SK-N-DZ (cell line): ENCODE measurements at regions not wholly inside any gene's neighbourhood (a gene's known extent, or its start where the extent isn't known, plus 50 kb on each side); places are given as distances from the start of the nearest gene placed in this dataset.
"Not testable (repeated sequence)": the region's sequence is repeated elsewhere in the genome, so short reads cannot be mapped to it uniquely, and the experiment has no call there.

Experiments
- DNase-seq: peaks from one replicate; pipeline ENCODE4 v3.0.0-alpha.2; 2015; ENCODE audit warnings: low spot score

DNA sequence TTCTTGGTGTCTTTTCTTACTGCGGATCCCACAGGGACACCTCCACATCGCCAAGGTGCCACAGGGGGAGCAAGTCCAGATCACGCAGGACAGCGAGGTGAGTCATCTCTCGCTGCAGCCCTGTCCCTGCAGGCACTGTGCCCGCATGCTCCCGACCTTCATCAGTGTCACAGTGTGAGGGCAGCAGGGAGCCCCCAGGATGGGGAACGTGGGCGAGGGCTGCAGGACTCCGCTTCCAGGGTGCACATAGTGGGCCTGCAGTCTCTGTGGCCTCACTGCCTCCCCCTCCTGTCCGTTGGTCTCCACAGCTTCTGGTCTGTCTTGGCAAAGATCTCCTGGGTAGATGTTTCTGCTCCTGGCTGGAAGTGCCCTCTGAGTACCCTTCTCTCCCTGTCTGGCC, 78.0 kb downstream of the NPIPB11 start:
- not testable (repeated sequence) for DNase-seq

- not testable (repeated sequence) for DNase-seq
Measured at GRCh38 chr16:29327631-29328408, 78.7 kb downstream of the NPIPB11 start.

DNA sequence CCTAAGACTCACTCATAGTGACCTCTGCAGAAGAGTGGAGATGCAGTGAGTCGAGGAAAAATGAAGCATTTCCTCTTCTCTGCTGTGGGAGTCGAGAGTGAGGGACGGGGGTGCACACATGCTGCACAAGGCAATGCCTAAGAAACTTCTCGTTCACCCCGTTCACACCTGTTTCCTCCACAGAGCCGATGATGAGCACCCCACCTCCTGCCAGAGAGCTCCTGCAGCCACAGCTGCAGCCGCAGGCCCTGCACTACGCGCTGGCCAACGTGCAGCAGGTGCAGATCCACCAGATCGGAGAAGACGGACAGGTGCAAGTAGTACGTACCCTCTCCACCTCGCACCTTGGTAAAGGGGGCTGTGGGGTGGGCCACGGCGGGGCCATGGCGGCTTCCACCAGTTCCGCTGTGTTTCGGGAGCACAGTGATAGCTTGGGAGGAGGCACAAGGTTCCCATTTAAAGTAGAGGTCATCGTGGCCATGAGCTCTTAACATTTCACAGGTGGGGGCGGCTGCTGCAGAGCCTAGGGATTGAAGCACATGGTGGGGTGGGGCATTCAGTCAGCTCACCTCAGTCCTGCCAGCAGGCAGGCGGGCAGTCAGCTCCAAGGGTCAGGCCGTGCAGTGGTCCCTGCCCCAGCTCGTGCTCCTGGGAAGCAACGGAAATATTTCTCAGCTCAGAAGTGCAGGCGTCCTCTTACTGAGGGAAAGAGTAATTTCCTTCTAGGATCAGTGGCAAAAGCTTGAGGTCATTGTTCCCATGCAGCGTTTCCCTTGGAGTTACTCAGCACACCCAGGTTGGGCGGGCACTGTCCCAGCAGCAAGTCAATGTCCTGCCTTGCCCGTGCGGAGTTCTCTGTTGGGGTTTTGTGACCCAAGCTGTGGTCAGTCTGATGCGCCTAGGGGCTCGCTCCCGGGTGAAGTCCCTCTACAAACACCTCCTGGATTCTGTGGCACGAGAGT, 80.1 kb downstream of the NPIPB11 start:
- DNase-seq, result not testable (repeated sequence)

DNA sequence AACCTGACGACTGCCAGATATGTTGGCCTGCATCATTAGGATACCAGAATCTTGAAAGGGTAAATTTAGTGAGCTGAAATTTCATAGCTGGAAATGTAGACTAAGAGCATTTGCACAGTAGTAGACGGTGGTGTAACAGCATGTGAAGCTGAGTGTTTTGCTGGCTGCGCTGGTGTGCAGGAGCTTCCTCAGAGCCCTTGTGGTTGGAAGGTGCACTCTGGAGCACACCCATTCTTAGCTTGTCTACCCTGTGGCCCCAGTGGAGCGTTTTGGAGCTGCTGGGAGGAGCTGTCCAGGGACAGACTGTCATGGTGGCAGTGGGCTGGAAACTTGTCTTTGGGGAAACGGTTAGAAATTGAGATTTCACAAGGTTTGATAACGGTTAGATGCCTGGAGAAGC, 82.8 kb downstream of the NPIPB11 start:
- not testable (repeated sequence) for DNase-seq

DNA sequence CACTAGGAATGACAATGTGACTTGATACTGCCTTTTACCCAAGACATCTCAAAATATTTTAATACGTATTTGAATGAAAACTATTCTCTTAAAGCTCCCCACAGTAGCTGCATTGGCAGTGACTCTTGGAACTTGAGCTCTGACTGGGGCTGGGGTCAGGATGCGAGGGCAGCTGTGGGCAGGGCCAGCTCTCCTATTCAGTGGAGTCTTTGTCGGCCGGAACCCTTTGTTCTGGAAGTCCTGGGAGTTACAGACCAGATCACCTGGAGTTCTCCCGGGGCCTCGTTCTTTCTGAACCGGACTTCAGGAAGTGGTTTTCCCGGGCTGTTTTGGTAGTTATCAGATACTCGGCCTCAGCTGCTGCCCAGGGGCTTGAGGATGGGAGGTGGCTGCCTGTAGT, 84.9 kb downstream of the NPIPB11 start:
- no peak for DNase-seq

- DNase-seq, result no peak
Measured at GRCh38 chr16:29321000-29321393, 85.5 kb downstream of the NPIPB11 start.

GRCh38 chr16:29320274-29320999, 86.1 kb downstream of the NPIPB11 start:
- DNase-seq, result no peak

GRCh38 chr16:29319726-29320125, 86.8 kb downstream of the NPIPB11 start:
- DNase-seq, result no peak

- not testable (repeated sequence) for DNase-seq
Measured at GRCh38 chr16:29318561-29318968, 87.9 kb downstream of the NPIPB11 start.

GRCh38 chr16:29318037-29318436, 88.5 kb downstream of the NPIPB11 start:
- DNase-seq, result no peak

DNA sequence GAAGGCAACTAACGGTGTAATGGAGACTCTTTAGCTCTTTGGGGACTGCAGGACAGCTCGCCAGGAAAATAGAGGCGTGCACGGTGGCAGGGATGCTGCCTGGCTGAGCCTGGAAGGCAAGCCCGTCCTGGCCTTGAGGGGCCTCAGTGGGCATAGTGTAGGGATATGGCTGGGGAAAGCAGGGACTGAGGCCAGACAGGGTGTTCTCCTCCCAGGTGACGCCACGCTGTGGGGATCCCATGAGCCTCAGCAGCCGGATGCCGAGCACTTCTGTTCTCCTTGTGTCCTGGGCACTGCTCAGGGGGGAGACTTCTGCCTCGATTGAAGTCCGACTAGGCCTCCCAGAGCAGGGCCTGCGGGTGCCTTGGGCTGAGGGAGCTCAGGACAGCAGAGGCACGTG, 89.2 kb downstream of the NPIPB11 start:
- DNase-seq, result no peak

GRCh38 chr16:29316761-29317183, 89.7 kb downstream of the NPIPB11 start:
- no peak for DNase-seq

DNA sequence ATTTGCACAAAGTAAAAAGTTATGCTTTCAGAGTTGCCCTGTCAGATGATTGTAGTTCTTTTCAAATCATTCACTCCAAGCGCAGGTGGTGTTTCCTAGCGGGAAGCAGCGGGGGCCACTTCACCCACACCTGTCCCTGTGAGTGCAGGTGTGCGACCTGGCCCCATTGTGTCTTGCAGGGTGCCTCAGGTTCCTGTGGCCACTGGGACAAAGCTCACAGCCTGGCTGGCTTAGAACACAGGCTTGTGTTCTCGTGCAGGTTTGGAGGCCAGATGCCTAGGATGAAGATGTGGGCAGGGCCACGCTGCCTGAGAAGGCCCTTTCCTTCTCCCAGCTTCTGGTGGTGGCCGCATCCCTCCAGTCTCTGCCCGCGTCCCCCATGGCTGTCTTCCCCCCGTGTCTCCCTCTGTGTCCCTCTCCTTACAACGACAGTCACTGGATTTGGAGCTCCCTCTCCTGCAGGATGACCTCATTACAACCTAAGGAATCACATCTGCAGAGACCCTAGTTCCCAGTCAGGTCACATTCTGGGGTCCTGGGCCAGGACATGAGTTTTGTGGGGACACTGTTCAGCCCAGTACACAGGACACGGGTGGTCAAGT, 90.5 kb downstream of the NPIPB11 start:
- DNase-seq, result peak; percentile 44

DNA sequence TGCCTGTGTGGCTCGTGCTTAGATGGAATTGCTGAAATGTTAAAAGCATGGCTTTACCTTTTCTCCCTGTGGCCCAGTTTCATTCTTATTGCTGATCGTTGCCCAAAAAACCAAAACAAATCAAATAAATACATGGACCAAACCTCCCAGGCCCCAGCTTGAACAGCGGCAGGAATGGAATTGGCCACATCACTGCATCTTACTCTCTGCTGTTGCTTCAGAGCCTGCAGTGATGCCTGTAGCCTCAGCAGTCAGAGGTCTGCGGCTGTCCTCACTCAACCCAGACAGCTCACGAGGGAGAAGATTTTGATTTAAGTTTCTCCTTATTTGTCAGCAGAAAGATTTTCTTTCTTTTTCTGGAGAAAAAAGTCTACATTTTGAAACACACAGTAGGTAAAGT, 91.5 kb downstream of the NPIPB11 start:
- DNase-seq, result no peak

GRCh38 chr16:29314292-29314934, 92.1 kb downstream of the NPIPB11 start:
- DNase-seq, result no peak

- DNase-seq, result no peak
Measured at GRCh38 chr16:29313559-29314048, 92.9 kb downstream of the NPIPB11 start.

DNA sequence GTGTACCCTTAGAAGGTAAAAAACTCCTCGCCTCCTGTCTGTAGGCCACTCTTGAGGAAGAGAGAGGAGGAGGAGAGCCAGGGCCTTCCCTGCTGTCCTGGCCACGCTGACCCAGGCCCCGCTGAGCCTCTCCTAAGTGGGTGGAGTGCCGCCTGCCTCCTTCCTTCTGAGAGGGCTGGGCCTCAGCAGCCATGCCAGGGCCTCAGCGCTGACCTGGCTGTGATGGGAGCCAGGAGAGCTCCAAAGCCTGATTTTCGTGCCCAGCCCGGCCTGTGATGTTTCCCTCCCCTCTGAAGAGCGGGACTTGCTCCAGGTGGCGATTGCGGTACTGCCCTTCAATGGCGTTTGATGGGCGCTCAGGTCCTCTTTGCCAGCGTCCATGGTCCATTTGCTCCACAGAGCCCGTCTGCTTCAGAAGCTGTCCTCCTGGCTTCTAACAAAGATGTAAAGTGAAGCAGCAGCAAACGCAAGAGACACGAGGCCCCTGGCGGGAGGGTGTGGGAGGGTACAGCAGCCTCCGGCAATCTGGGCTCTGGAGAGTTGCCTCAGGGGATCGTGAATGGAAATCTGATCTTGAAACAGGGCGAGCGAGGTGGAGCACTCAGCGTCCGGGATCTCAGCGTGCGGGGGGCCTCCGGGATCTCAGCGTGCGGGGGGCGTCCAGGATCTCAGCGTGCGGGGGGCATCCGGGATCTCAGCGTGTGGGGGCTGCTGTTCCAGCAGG, 93.5 kb downstream of the NPIPB11 start:
- peak; percentile 68 for DNase-seq

- not testable (repeated sequence) for DNase-seq
Measured at GRCh38 chr16:29312345-29312675, 94.2 kb downstream of the NPIPB11 start.

DNA sequence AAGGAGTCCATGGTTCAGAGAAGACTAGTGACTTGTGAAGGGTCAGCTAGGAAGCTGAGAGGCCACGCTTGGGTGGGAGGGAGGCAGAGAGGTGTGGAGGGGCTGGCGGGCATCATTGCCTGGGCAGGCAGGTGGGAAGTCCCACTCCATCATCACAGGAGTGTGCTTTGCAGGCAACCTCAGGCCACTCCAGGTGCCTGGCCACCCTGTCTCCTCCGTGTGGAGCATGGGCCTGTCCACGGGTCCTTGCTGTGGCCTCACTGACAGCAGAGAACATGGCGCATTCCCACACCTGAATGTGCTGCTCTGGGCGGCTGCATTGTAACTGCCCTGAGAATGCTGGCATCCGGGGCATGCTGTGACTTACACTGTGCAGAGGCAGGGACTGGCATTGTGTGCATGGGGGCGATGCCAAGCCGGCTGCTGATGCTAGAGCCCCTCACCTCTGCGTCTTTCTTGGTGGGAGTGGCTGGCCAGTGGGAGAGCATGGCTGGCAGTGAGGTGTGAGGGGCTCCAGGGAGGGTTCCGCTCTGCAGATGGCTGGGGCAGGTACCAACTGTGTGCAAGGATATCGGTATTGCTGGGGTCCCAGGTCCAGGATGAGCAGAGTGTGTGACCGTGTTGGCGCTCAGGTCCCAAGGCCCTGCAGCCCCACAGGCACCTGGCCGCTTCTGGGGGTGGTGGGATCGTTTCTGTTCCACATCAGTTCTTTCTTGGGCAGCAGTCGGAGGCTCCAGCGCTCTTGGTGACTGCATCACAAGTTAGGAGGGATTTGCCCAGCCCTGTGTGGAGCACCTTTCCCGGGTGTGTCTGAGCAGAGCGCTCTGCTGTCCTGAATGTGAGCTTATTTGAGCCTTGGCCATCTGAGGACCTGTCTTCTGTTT, 94.8 kb downstream of the NPIPB11 start:
- DNase-seq, result no peak
